H9 (cell line): ENCODE measurements at regions not wholly inside any gene's neighbourhood (a gene's known extent, or its start where the extent isn't known, plus 50 kb on each side); places are given as distances from the start of the nearest gene placed in this dataset.

Experiments
- DNase-seq: peaks from one replicate; pipeline ENCODE4 v3.0.0-alpha.2; 2017
- H2AFZ ChIP-seq: one replicate; pipeline ENCODE4 v1.6.1; 2013; ENCODE audit warnings: mild to moderate bottlenecking, low read length, control low read depth, moderate library complexity
- H2AK5ac ChIP-seq: 2 replicates; pipeline ENCODE4 v1.6.1; 2013; ENCODE audit warnings: low read length, control low read depth, mixed read lengths; ENCODE audit not compliant: insufficient read length
- H2BK120ac ChIP-seq: one replicate; pipeline ENCODE4 v1.6.1; 2013; ENCODE audit warnings: low read depth, mild to moderate bottlenecking, low read length, control low read depth, inconsistent platforms; ENCODE audit not compliant: poor library complexity, severe bottlenecking
- H2BK12ac ChIP-seq: 2 replicates; pipeline ENCODE4 v1.6.1; 2013; ENCODE audit warnings: low read length, control low read depth, mixed read lengths, low read depth; ENCODE audit not compliant: insufficient read length
- H2BK15ac ChIP-seq: 2 replicates; pipeline ENCODE4 v1.6.1; 2013; ENCODE audit warnings: low read depth, low read length, control low read depth
- H2BK20ac ChIP-seq: one replicate; pipeline ENCODE4 v1.6.1; 2013; ENCODE audit warnings: low read depth, mild to moderate bottlenecking, low read length, control low read depth, inconsistent platforms; ENCODE audit not compliant: poor library complexity, severe bottlenecking
- H2BK5ac ChIP-seq: 2 replicates; pipeline ENCODE4 v1.6.1; 2013; ENCODE audit warnings: low read length, control low read depth, mixed read lengths; ENCODE audit not compliant: insufficient read length
- H3K14ac ChIP-seq: 2 replicates; pipeline ENCODE4 v1.6.1; 2013; ENCODE audit warnings: low read length, control low read depth; ENCODE audit not compliant: insufficient read depth
- H3K18ac ChIP-seq: 2 replicates; pipeline ENCODE4 v1.6.1; 2013; ENCODE audit warnings: low read depth, mild to moderate bottlenecking, mixed read lengths, low read length, control low read depth; ENCODE audit not compliant: insufficient read length
- H3K23ac ChIP-seq: 2 replicates; pipeline ENCODE4 v1.6.1; 2013; ENCODE audit warnings: low read length, control low read depth, mixed read lengths, low read depth; ENCODE audit not compliant: insufficient read length
- H3K23me2 ChIP-seq: 2 replicates; pipeline ENCODE4 v1.6.1; 2013; ENCODE audit warnings: low read depth, mild to moderate bottlenecking, mixed read lengths, low read length, control low read depth; ENCODE audit not compliant: insufficient read length, poor library complexity, severe bottlenecking
- H3K27ac ChIP-seq: 2 replicates; pipeline ENCODE4 v1.5.1; 2013; ENCODE audit warnings: low read length, control low read depth, mixed read lengths, low read depth; ENCODE audit not compliant: insufficient read length
- H3K27me3 ChIP-seq: 2 replicates; pipeline ENCODE4 v1.6.1; 2013; ENCODE audit warnings: low read length, control low read depth, inconsistent platforms; ENCODE audit not compliant: insufficient read depth
- H3K4ac ChIP-seq: 2 replicates; pipeline ENCODE4 v1.6.1; 2013; ENCODE audit warnings: low read depth, mild to moderate bottlenecking, control low read depth, inconsistent platforms, low read length, moderate library complexity
- H3K4me1 ChIP-seq: 2 replicates; pipeline ENCODE4 v1.6.1; 2013; ENCODE audit warnings: low read length, control low read depth, inconsistent platforms; ENCODE audit not compliant: insufficient read depth
- H3K4me2 ChIP-seq: 2 replicates; pipeline ENCODE4 v1.6.1; 2013; ENCODE audit warnings: low read length, control low read depth, mixed read lengths; ENCODE audit not compliant: insufficient read length, insufficient read depth
- H3K56ac ChIP-seq: 2 replicates; pipeline ENCODE4 v1.6.1; 2013; ENCODE audit warnings: low read depth, mild to moderate bottlenecking, mixed read lengths, low read length, control low read depth; ENCODE audit not compliant: insufficient read length
- H3K79me1 ChIP-seq: 2 replicates; pipeline ENCODE4 v1.6.1; 2013; ENCODE audit warnings: low read depth, mild to moderate bottlenecking, moderate library complexity, low read length, control low read depth, inconsistent platforms; ENCODE audit not compliant: insufficient read depth, poor library complexity, severe bottlenecking
- H3K79me2 ChIP-seq: 2 replicates; pipeline ENCODE4 v1.6.1; 2013; ENCODE audit warnings: low read length, control low read depth, inconsistent platforms; ENCODE audit not compliant: insufficient read depth
- H3K9ac ChIP-seq: 2 replicates; pipeline ENCODE4 v1.6.1; 2013; ENCODE audit warnings: low read length, control low read depth, mixed read lengths; ENCODE audit not compliant: insufficient read length; ENCODE audit errors: extremely low read depth
- H3K9me3 ChIP-seq: one replicate; pipeline ENCODE4 v1.6.1; 2013; ENCODE audit warnings: low read depth, low read length, inconsistent platforms; ENCODE audit not compliant: control insufficient read depth
- H3T11ph ChIP-seq: one replicate; pipeline ENCODE4 v1.6.1; 2013; ENCODE audit warnings: mild to moderate bottlenecking, low read length, control low read depth, inconsistent platforms
- H4K20me1 ChIP-seq: one replicate; pipeline ENCODE4 v1.6.1; 2013; ENCODE audit not compliant: control insufficient read depth, insufficient read length, insufficient read depth
- H4K5ac ChIP-seq: 2 replicates; pipeline ENCODE4 v1.6.1; 2013; ENCODE audit warnings: low read depth, mild to moderate bottlenecking, mixed read lengths, low read length, control low read depth; ENCODE audit not compliant: insufficient read length
- H4K8ac ChIP-seq: replicated peaks from 2 replicates; pipeline ENCODE4 v1.6.1; 2013; ENCODE audit warnings: low read length, control low read depth, mixed read lengths, low read depth; ENCODE audit not compliant: insufficient read length
- H4K91ac ChIP-seq: 2 replicates; pipeline ENCODE4 v1.6.1; 2013; ENCODE audit warnings: low read depth, mild to moderate bottlenecking, moderate library complexity, mixed read lengths, low read length, control low read depth; ENCODE audit not compliant: insufficient read length
- H3K27ac Mint-ChIP-seq, 3 experiments: 2 replicates in 2 of 3; 3 replicates in 1 of 3; pipeline ENCODE4 v1.8.0; 2020 to 2021; ENCODE audit warnings: mixed read lengths in 3 of 3, mild to moderate bottlenecking in 1 of 3, moderate library complexity in 1 of 3
- H3K27me3 Mint-ChIP-seq: 2 replicates; pipeline ENCODE4 v1.8.0; 2021; ENCODE audit warnings: low read depth, mild to moderate bottlenecking, moderate library complexity, mixed read lengths
- H3K36me3 Mint-ChIP-seq, 3 experiments: 2 replicates in 2 of 3; 3 replicates in 1 of 3; pipeline ENCODE4 v1.8.0; 2020 to 2021; ENCODE audit warnings: low read depth in 3 of 3, mixed read lengths in 3 of 3; ENCODE audit not compliant: insufficient read depth in 1 of 3
- H3K4me1 Mint-ChIP-seq, 2 experiments: 2 replicates each; pipeline ENCODE4 v1.8.0; 2020; ENCODE audit warnings: mixed read lengths in 2 of 2
- H3K4me3 Mint-ChIP-seq, 2 experiments: 2 replicates in 1 of 2; 3 replicates in 1 of 2; pipeline ENCODE4 v1.8.0; 2020 to 2021; ENCODE audit warnings: mild to moderate bottlenecking in 2 of 2, mixed read lengths in 2 of 2, moderate library complexity in 1 of 2
- H3K9me3 Mint-ChIP-seq, 2 experiments: 2 replicates in 1 of 2; 3 replicates in 1 of 2; pipeline ENCODE4 v1.8.0; 2020; ENCODE audit warnings: mild to moderate bottlenecking in 2 of 2, mixed read lengths in 2 of 2, moderate library complexity in 1 of 2
- WGBS: extraction: QIAGEN DNeasy Blood & Tissue Kit; methylation state at CpG from one replicate; pipeline ENCODE4 v1.1.7; 2013; ENCODE audit warnings: missing lambda C conversion rate, low lambda C conversion rate, mixed read lengths; ENCODE audit not compliant: insufficient read length; ENCODE audit errors: extremely low coverage; 5-methylcytosine and 5-hydroxymethylcytosine counted together
- TF ChIP-seq, protein P1 (sequence below): fragments of 200-600 bp; sonication (generic); conservative IDR thresholded peaks from 3 replicates; pipeline ENCODE4 v1.8.0; 2021; ENCODE audit warnings: antibody characterized with exemption, mild to moderate bottlenecking

DNA sequence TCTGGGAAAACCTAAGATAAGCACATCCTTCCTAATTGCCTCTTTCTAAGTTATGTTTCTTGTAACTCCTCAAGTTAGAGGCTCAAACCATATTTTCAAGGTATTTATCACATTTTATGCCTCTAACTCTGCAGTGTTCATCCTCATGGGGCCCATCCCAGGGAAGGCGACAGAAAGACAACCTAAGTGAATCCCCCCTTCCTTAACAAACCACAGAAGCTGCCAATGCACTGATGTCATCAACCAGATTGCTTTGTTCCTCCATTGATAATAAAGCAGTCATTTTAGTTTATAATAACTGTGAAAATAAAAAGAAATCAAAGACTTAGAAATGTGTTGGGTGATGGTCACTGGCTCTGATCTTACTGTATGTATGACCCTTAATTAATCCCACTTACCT is 119.5 kb upstream of the TCF21 start:
- Histone ChIP-seq H4K8ac (no peak overlapping the region), H3K56ac (no peak overlapping the region), H2BK12ac (no peak overlapping the region), H3K23ac (no peak overlapping the region), H3K9me3 (no peaks in the 10 kb centered on the region), H3K23me2 (no peaks in the 10 kb centered on the region), H2AK5ac (no peak overlapping the region), H3K4me1 (no peaks in the 10 kb centered on the region), H2BK120ac (no peak overlapping the region), H2BK5ac (no peak overlapping the region), H4K91ac (no peak overlapping the region), H3K27ac (no peak overlapping the region), H4K5ac (no peak overlapping the region), H3K14ac (no peak overlapping the region), H2AFZ (no peak overlapping the region), H4K20me1 (no peaks in the 10 kb centered on the region), H3K18ac (no peak overlapping the region), H3K4ac (no peak overlapping the region), H3K9ac (no peak overlapping the region), H3K79me1 (no peaks in the 10 kb centered on the region), H2BK20ac (no peak overlapping the region), H3K4me2 (no peak overlapping the region), H3T11ph (no peak overlapping the region), H3K79me2 (no peaks in the 10 kb centered on the region), H2BK15ac (no peak overlapping the region), H3K27me3 (no peaks in the 10 kb centered on the region)
- Mint-ChIP-seq H3K9me3 (no peaks in the 10 kb centered on the region), H3K27ac (no peak overlapping the region), H3K36me3 (no peaks in the 10 kb centered on the region), H3K4me1 (peaks cover 3 to 5% of the 10 kb centered on the region in 2 experiments; a peak in 1 of 4 replicates), H3K4me3 (no peak overlapping the region), H3K27me3 (no peaks in the 10 kb centered on the region)
- no peak for DNase-seq
- no CpG with 5 or more reads among the region's 1 CpG for WGBS
- TF ChIP-seq, protein P1, sequence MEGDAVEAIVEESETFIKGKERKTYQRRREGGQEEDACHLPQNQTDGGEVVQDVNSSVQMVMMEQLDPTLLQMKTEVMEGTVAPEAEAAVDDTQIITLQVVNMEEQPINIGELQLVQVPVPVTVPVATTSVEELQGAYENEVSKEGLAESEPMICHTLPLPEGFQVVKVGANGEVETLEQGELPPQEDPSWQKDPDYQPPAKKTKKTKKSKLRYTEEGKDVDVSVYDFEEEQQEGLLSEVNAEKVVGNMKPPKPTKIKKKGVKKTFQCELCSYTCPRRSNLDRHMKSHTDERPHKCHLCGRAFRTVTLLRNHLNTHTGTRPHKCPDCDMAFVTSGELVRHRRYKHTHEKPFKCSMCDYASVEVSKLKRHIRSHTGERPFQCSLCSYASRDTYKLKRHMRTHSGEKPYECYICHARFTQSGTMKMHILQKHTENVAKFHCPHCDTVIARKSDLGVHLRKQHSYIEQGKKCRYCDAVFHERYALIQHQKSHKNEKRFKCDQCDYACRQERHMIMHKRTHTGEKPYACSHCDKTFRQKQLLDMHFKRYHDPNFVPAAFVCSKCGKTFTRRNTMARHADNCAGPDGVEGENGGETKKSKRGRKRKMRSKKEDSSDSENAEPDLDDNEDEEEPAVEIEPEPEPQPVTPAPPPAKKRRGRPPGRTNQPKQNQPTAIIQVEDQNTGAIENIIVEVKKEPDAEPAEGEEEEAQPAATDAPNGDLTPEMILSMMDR, result no peak
